Hepatocyte (in vitro differentiated cells): ENCODE measurements at regions not wholly inside any gene's neighbourhood (a gene's known extent, or its start where the extent isn't known, plus 50 kb on each side); places are given as distances from the start of the nearest gene placed in this dataset.

Source experiments
- DNase-seq: peaks from one replicate; pipeline ENCODE4 v3.0.0-alpha.2; 2016; ENCODE audit warnings: low spot score
- H2AFZ ChIP-seq: fragments of 200-600 bp; sonication (generic); 2 replicates; pipeline ENCODE4 v1.6.0; 2016; ENCODE audit warnings: antibody characterized with exemption, mild to moderate bottlenecking
- H3K27ac ChIP-seq: fragments of 200-600 bp; sonication (generic); 2 replicates; pipeline ENCODE4 v1.5.1; 2016; ENCODE audit warnings: mild to moderate bottlenecking
- H3K27me3 ChIP-seq: fragments of 200-600 bp; sonication (generic); 2 replicates; pipeline ENCODE4 v1.6.1; 2016
- H3K36me3 ChIP-seq: fragments of 200-600 bp; sonication (generic); replicated peaks from 2 replicates; pipeline ENCODE4 v1.5.1; 2016; ENCODE audit warnings: low read depth; ENCODE audit not compliant: insufficient read depth
- H3K4me1 ChIP-seq: fragments of 200-600 bp; sonication (generic); 2 replicates; pipeline ENCODE4 v1.5.1; 2016; ENCODE audit warnings: mild to moderate bottlenecking, moderate library complexity; ENCODE audit not compliant: insufficient read depth
- H3K4me2 ChIP-seq: fragments of 200-600 bp; sonication (generic); 2 replicates; pipeline ENCODE4 v1.6.0; 2016
- H3K4me3 ChIP-seq: fragments of 200-600 bp; sonication (generic); 2 replicates; pipeline ENCODE4 v1.5.1; 2016; ENCODE audit warnings: mild to moderate bottlenecking
- H3K79me2 ChIP-seq: fragments of 200-600 bp; sonication (generic); 2 replicates; pipeline ENCODE4 v1.6.0; 2017; ENCODE audit warnings: mild to moderate bottlenecking
- H3K9me2 ChIP-seq: fragments of 200-600 bp; sonication (generic); replicated peaks from 2 replicates; pipeline ENCODE4 v1.6.0; 2017; ENCODE audit warnings: mild to moderate bottlenecking; ENCODE audit not compliant: insufficient read depth
- H3K9me3 ChIP-seq: fragments of 200-600 bp; sonication (generic); 2 replicates; pipeline ENCODE4 v1.5.1; 2016; ENCODE audit warnings: low read depth, mild to moderate bottlenecking
- H4K20me1 ChIP-seq: fragments of 200-600 bp; sonication (generic); 2 replicates; pipeline ENCODE4 v1.6.0; 2016; ENCODE audit warnings: mild to moderate bottlenecking; ENCODE audit not compliant: insufficient read depth, poor library complexity, severe bottlenecking
- EZH2 ChIP-seq: fragments of 200-600 bp; sonication (generic); IDR thresholded peaks from 2 replicates; pipeline ENCODE4 v1.6.1; 2016; ENCODE audit warnings: antibody characterized with exemption, mild to moderate bottlenecking, borderline replicate concordance
- EZH2phosphoT487 ChIP-seq: fragments of 200-600 bp; sonication (generic); IDR thresholded peaks from one replicate; pipeline ENCODE4 v1.6.1; 2018; ENCODE audit warnings: antibody characterized with exemption, mild to moderate bottlenecking, low read depth, moderate library complexity; ENCODE audit not compliant: unreplicated experiment, severe bottlenecking
- WGBS: methylation state at CpG from one replicate; pipeline ENCODE4 v1.1.6; 2016; ENCODE audit warnings: low lambda C conversion rate; ENCODE audit errors: missing lambda C conversion rate; 5-methylcytosine and 5-hydroxymethylcytosine counted together
- TF ChIP-seq, protein P1 (sequence below): fragments of 200-600 bp; sonication (generic); IDR thresholded peaks from 2 replicates; pipeline ENCODE4 v1.5.1; 2016; ENCODE audit warnings: antibody characterized with exemption, mild to moderate bottlenecking; ENCODE audit not compliant: poor library complexity

DNA sequence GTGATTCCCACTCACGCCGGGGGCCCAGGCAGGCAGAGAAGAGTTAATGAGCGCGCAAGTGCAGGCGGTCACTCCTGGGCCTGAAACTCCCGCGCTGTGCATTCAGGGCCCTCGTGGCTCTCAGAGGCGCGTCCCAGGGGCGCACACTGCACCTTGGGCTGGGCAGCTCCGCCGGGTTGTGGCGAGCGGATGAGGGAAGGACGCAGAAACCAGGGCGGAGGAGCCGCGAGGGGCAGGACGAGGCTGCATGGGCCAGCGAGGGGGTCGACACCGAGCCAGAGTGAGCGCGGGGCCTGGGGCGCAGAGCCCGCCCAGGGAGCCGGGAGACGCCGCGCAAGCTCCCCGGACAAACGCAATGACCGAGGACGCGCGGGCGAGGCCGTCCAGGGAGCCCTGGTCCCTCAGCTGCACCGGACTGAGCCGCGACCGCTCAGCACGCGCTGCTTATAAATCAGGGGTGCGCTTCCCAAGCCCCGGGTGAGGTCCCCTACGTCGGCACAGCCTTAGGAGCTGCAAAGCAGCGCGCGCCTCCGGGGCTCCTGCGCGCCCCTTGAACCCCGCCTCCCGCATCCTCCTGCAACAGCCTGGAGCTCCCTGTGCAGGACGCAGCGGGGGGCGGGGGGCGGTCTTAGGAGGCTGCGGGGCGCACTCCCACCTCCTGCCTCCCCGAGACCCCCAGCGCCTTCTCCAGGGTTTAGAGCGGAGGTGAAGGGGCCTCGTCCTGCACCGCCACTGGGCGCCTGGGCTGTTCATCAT lies 180.2 kb upstream of the ALKAL2 start:
- 9% methylated on average over 56 of the region's 69 CpGs for WGBS
- H3K4me2 ChIP-seq = peak overlapping the region; percentile 75
- H2AFZ ChIP-seq = no peak overlapping the region

DNA sequence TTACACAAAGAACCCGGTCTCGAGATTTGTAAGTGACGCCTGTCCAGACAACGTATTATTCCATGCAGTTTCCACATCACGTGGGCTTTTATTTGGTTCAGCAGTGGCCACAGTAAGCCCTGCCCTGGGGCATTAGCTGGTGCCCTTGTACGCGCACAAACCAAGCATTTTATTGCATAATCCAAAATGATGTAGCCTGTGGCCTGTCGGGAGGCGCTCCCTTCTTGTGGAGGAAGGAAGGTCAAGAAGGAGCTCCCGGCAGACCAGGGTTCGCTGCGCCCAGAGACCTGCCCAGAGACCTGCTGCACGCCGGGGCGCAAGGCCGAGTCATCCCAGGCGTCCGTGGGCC lies 179.6 kb upstream of the ALKAL2 start:
- Histone ChIP-seq H3K9me3 (no peaks in the 10 kb centered on the region), H3K27ac (no peak overlapping the region), H4K20me1 (no peaks in the 10 kb centered on the region), H3K9me2 (no peaks in the 10 kb centered on the region), H3K79me2 (no peaks in the 10 kb centered on the region), H3K4me2 (peak overlapping the region; percentile 75), H3K36me3 (no peaks in the 10 kb centered on the region), H2AFZ (no peak overlapping the region), H3K27me3 (peaks cover 28% of the 10 kb centered on the region), H3K4me1 (no peaks in the 10 kb centered on the region), H3K4me3 (no peak overlapping the region)
- TF ChIP-seq EZH2 = no peak
- TF ChIP-seq, protein P1, sequence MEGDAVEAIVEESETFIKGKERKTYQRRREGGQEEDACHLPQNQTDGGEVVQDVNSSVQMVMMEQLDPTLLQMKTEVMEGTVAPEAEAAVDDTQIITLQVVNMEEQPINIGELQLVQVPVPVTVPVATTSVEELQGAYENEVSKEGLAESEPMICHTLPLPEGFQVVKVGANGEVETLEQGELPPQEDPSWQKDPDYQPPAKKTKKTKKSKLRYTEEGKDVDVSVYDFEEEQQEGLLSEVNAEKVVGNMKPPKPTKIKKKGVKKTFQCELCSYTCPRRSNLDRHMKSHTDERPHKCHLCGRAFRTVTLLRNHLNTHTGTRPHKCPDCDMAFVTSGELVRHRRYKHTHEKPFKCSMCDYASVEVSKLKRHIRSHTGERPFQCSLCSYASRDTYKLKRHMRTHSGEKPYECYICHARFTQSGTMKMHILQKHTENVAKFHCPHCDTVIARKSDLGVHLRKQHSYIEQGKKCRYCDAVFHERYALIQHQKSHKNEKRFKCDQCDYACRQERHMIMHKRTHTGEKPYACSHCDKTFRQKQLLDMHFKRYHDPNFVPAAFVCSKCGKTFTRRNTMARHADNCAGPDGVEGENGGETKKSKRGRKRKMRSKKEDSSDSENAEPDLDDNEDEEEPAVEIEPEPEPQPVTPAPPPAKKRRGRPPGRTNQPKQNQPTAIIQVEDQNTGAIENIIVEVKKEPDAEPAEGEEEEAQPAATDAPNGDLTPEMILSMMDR = no peak
- no peak for TF ChIP-seq EZH2phosphoT487
- DNase-seq = no peak
- 64% methylated on average over 18 of the region's 18 CpGs for WGBS

More for the DNA sequence above, 180.2 kb upstream of the ALKAL2 start:
- peak; percentile 75 for TF ChIP-seq EZH2
- TF ChIP-seq, protein P1 = no peak
- no peak for DNase-seq
- no peaks in the 10 kb centered on the region for H3K79me2 ChIP-seq
- H3K9me3 ChIP-seq = peaks cover 3% of the 10 kb centered on the region
- no peaks in the 10 kb centered on the region for H3K9me2 ChIP-seq
- peaks cover 28% of the 10 kb centered on the region for H3K27me3 ChIP-seq
- no peak overlapping the region for H3K4me3 ChIP-seq
- H3K27ac ChIP-seq = no peak overlapping the region
- no peaks in the 10 kb centered on the region for H3K4me1 ChIP-seq
- no peaks in the 10 kb centered on the region for H4K20me1 ChIP-seq
- H3K36me3 ChIP-seq = no peaks in the 10 kb centered on the region

DNA sequence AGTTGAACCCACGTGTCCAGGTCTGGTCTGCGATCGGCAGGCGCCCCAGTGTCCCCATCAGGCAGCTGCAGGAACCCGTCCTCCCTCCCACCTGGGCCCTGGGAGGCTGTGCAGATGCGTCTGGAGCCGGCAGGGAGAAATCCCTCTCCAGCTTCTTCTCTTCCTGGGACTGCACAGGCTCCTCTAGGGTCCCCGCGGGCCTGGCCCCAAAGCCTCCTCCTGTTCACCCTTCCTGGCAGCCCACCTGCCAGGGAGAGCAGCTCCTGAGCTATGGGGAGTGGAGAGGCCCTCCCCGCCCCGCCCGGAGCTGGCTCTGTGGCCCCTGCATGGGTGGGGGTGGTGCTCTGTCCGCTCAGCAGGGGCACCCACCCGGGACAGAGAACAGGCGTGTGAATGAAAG lies 179.2 kb upstream of the ALKAL2 start:
- peaks cover 28% of the 10 kb centered on the region for H3K27me3 ChIP-seq
- H3K27ac ChIP-seq = no peak overlapping the region
- WGBS = 87% methylated on average over 10 of the region's 15 CpGs
- no peaks in the 10 kb centered on the region for H3K4me1 ChIP-seq
- H4K20me1 ChIP-seq = no peaks in the 10 kb centered on the region
- H2AFZ ChIP-seq = no peak overlapping the region
- H3K36me3 ChIP-seq = no peaks in the 10 kb centered on the region
- TF ChIP-seq EZH2phosphoT487 (no peak), EZH2 (no peak)
- TF ChIP-seq, protein P1 = no peak
- H3K9me3 ChIP-seq = no peaks in the 10 kb centered on the region
- no peak overlapping the region for H3K4me3 ChIP-seq
- H3K79me2 ChIP-seq = no peaks in the 10 kb centered on the region
- H3K4me2 ChIP-seq = no peak overlapping the region
- H3K9me2 ChIP-seq = no peaks in the 10 kb centered on the region
- DNase-seq = no peak
